ENCODE measurements at regions not wholly inside any gene's neighbourhood (a gene's known extent, or its start where the extent isn't known, plus 50 kb on each side); places are given as distances from the start of the nearest gene placed in this dataset.
"Not testable (repeated sequence)": the region's sequence is repeated elsewhere in the genome, so short reads cannot be mapped to it uniquely, and the experiment has no call there.

- H3K27ac ChIP-seq, result no peak overlapping the region
- no peak for DNase-seq (ENCODE audit: low read depth, low spot score)
- no peak overlapping the region for H3K9ac ChIP-seq (ENCODE audit: insufficient read length)
- H3K4me3 ChIP-seq, result no peak overlapping the region
- H3K9me3 ChIP-seq (ENCODE audit: low read depth, low read length), result no peaks in the 10 kb centered on the region
- H3K36me3 ChIP-seq (ENCODE audit: insufficient read depth, low read length), result no peaks in the 10 kb centered on the region
- no peak for TF ChIP-seq POLR2AphosphoS5 (IDR thresholded peaks at IDR 0.05; ENCODE audit: borderline replicate concordance, low read depth, low read length)
- no peak for TF ChIP-seq EZH2 (IDR thresholded peaks at IDR 0.05)
Measured at GRCh38 chrX:30085571-30085970, 129.8 kb upstream of the MAGEB2 start.

GRCh38 chrX:30111431-30111830 is 103.9 kb upstream of the MAGEB2 start:
- H3K9ac ChIP-seq (ENCODE audit: insufficient read length), result no peak overlapping the region

GRCh38 chrX:30141966-30142365 is 73.4 kb upstream of the MAGEB2 start:
- H3K4me3 ChIP-seq, result no peak overlapping the region
- DNase-seq (ENCODE audit: low read depth, low spot score), result peak; percentile 53

More at GRCh38 chrX:30111431-30111830, 103.9 kb upstream of the MAGEB2 start:
- no peaks in the 10 kb centered on the region for H3K9me3 ChIP-seq (ENCODE audit: low read depth, low read length)
- H3K4me3 ChIP-seq, result no peak overlapping the region
- no peak for TF ChIP-seq FOXP2 (optimal IDR thresholded peaks at IDR 0.05; ENCODE audit: control extremely low read depth, extremely low read length, insufficient read depth)
- no peak for TF ChIP-seq POLR2AphosphoS5 (IDR thresholded peaks at IDR 0.05; ENCODE audit: borderline replicate concordance, low read depth, low read length)
- no peak for TF ChIP-seq EZH2 (IDR thresholded peaks at IDR 0.05)
- no peaks in the 10 kb centered on the region for H3K36me3 ChIP-seq (ENCODE audit: insufficient read depth, low read length)
- no peak for DNase-seq (ENCODE audit: low read depth, low spot score)
- no peak overlapping the region for H3K27ac ChIP-seq

GRCh38 chrX:30144221-30144620 is 71.1 kb upstream of the MAGEB2 start:
- H3K36me3 ChIP-seq (ENCODE audit: insufficient read depth, low read length), result no peaks in the 10 kb centered on the region

More at GRCh38 chrX:30141966-30142365, 73.4 kb upstream of the MAGEB2 start:
- Histone ChIP-seq H3K9ac (ENCODE audit: insufficient read length) (no peak overlapping the region), H3K36me3 (ENCODE audit: insufficient read depth, low read length) (no peaks in the 10 kb centered on the region), H3K9me3 (ENCODE audit: low read depth, low read length) (no peaks in the 10 kb centered on the region), H3K27ac (no peak overlapping the region)
- TF ChIP-seq POLR2AphosphoS5 (IDR thresholded peaks at IDR 0.05; ENCODE audit: borderline replicate concordance, low read depth, low read length) (no peak), FOXP2 (optimal IDR thresholded peaks at IDR 0.05; ENCODE audit: control extremely low read depth, extremely low read length, insufficient read depth) (no peak), EZH2 (IDR thresholded peaks at IDR 0.05) (no peak)

GRCh38 chrX:30144971-30145731 is 70.2 kb upstream of the MAGEB2 start:
- H3K4me3 ChIP-seq, result no peak overlapping the region
- H3K9me3 ChIP-seq (ENCODE audit: low read depth, low read length), result no peaks in the 10 kb centered on the region
- H3K36me3 ChIP-seq (ENCODE audit: insufficient read depth, low read length), result no peaks in the 10 kb centered on the region
- no peak overlapping the region for H3K27ac ChIP-seq
- DNase-seq (ENCODE audit: low read depth, low spot score), result no peak
- H3K9ac ChIP-seq (ENCODE audit: insufficient read length), result no peak overlapping the region
- no peak for TF ChIP-seq FOXP2 (optimal IDR thresholded peaks at IDR 0.05; ENCODE audit: control extremely low read depth, extremely low read length, insufficient read depth)
- no peak for TF ChIP-seq EZH2 (IDR thresholded peaks at IDR 0.05)
- TF ChIP-seq POLR2AphosphoS5 (IDR thresholded peaks at IDR 0.05; ENCODE audit: borderline replicate concordance, low read depth, low read length), result no peak

More at GRCh38 chrX:30144221-30144620, 71.1 kb upstream of the MAGEB2 start:
- H3K9ac ChIP-seq (ENCODE audit: insufficient read length), result no peak overlapping the region
- H3K9me3 ChIP-seq (ENCODE audit: low read depth, low read length), result no peaks in the 10 kb centered on the region
- TF ChIP-seq POLR2AphosphoS5 (IDR thresholded peaks at IDR 0.05; ENCODE audit: borderline replicate concordance, low read depth, low read length) (no peak), EZH2 (IDR thresholded peaks at IDR 0.05) (no peak)
- no peak overlapping the region for H3K4me3 ChIP-seq
- no peak overlapping the region for H3K27ac ChIP-seq
- DNase-seq (ENCODE audit: low read depth, low spot score), result no peak

- no peaks in the 10 kb centered on the region for H3K36me3 ChIP-seq (ENCODE audit: insufficient read depth, low read length)
- H3K27ac ChIP-seq, result no peak overlapping the region
- H3K9ac ChIP-seq (ENCODE audit: insufficient read length), result no peak overlapping the region
- no peaks in the 10 kb centered on the region for H3K9me3 ChIP-seq (ENCODE audit: low read depth, low read length)
- H3K4me3 ChIP-seq, result no peak overlapping the region
- TF ChIP-seq FOXP2 (optimal IDR thresholded peaks at IDR 0.05; ENCODE audit: control extremely low read depth, extremely low read length, insufficient read depth) (no peak), POLR2AphosphoS5 (IDR thresholded peaks at IDR 0.05; ENCODE audit: borderline replicate concordance, low read depth, low read length) (no peak), EZH2 (IDR thresholded peaks at IDR 0.05) (no peak)
- DNase-seq (ENCODE audit: low read depth, low spot score), result no peak
Measured at GRCh38 chrX:30147996-30148643, 67.2 kb upstream of the MAGEB2 start.

- H3K9me3 ChIP-seq (ENCODE audit: low read depth, low read length); H3K36me3 ChIP-seq (ENCODE audit: insufficient read depth, low read length); H3K4me3 ChIP-seq; H3K9ac ChIP-seq (ENCODE audit: insufficient read length): not testable (repeated sequence)
- peak; percentile 81 for DNase-seq (ENCODE audit: low read depth, low spot score)
- H3K27ac ChIP-seq, result peak overlapping the region; percentile 78; the same call in 1 of the 2 replicates
Measured at GRCh38 chrX:30149206-30149605, 66.2 kb upstream of the MAGEB2 start.

- Histone ChIP-seq H3K4me3 (no peak overlapping the region), H3K36me3 (ENCODE audit: insufficient read depth, low read length) (no peaks in the 10 kb centered on the region), H3K9ac (ENCODE audit: insufficient read length) (no peak overlapping the region), H3K27ac (0 out of 2 replicates have a peak overlapping the region, but pooled peaks have one; percentile 78), H3K9me3 (ENCODE audit: low read depth, low read length) (no peaks in the 10 kb centered on the region)
- DNase-seq (ENCODE audit: low read depth, low spot score), result no peak
- TF ChIP-seq FOXP2 (optimal IDR thresholded peaks at IDR 0.05; ENCODE audit: control extremely low read depth, extremely low read length, insufficient read depth), result no peak
- no peak for TF ChIP-seq POLR2AphosphoS5 (IDR thresholded peaks at IDR 0.05; ENCODE audit: borderline replicate concordance, low read depth, low read length)
- TF ChIP-seq EZH2 (IDR thresholded peaks at IDR 0.05), result no peak
Measured at GRCh38 chrX:30150196-30150895, 65.0 kb upstream of the MAGEB2 start.

All from SK-N-MC (cell line).